Right ventricle myocardium inferior (tissue), 1 donor: ENCODE measurements at regions not wholly inside any gene's neighbourhood (a gene's known extent, or its start where the extent isn't known, plus 50 kb on each side); places are given as distances from the start of the nearest gene placed in this dataset.

Experiments used
- ATAC-seq: fragments of 200-7000 bp; cut with Tn5 transposase; one replicate; pipeline ENCODE4 v1.9.1; 2020; ENCODE audit warnings: mild to moderate bottlenecking, moderate library complexity
- DNase-seq: peaks from one replicate; pipeline ENCODE4 v3.0.0; 2021; ENCODE audit errors: missing footprints
- intact Hi-C: fragments of 100-400 bp; cut with DNase I; formaldehyde crosslinking; loops from one replicate; pipeline ENCODE4 v1.11.0; 2022
- donor health status: DM: no; HTN: yes; CAD: no; lungs with severe emphysema.

DNA sequence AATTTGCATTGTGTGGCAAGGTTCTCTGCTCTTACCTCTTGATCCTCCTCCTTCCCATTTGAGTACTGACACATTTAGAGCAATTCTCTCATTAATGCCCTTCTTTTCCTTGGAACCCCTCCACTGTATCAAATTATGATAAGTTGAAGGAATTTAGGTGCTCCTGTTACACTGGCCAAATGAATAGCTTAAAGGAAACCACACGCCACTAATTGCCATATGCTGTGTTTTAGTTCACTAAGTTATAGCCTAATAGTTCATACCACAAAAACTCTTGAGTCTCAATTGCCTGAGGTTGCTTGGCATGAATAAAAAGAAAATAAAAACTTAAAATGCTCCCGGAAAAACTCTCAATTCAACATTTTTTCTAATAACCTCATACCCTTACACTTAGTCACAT, 1239.3 kb downstream of the EPHA7 start:
- intact Hi-C loops = no loop called here
- ATAC-seq = no peak
- DNase-seq = no peak

DNA sequence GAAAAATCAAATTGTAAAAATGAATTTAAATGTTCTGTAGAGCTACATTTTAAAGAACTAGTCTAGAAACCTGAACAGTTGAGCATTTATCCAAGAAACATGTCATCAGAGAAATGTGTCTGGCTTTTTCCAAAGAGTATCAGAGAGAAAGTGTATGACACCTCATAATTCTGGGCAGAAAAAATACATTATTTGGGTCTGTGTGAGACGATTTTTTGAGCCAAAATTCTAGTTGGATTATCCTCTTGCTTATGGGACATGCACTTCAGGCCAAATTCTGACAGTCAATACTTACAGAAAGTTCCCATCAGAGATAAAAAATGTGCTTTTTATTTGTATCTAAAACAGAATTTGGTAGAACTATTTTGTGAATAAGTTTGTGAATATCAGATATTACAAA, 1242.7 kb downstream of the EPHA7 start:
- intact Hi-C loops = no loop called here
- no peak for ATAC-seq
- no peak for DNase-seq

DNA sequence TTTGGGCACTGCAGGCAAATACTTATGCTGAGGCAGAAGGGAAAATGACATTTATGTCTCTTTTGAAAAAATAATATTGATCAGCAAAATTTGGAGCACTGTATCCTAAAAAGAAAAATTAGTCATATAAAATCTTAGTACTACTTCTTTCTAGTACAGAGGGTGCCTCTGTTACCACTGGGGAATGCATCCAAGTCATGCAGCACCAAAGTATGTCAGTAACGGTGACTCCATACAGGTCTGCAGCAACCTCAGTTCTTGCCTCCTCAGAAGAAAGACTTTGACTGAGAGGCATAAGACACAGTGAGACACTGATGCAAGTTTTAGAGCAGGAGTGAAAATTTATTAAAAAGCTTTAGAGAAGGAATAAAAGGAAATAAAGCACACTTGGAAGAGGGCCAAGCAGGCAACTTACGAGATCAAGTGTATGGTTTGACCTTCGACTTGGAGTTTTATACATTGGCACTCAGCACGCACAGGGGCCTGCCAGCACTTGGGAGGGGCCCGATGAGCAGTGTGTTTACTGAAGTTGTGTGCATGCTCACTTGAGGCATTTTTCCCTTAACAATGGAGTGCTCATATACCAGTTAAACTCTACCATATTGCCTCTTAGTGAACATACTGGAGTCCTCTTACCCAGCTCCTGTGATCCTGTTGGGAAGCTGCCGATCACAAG, 1244.8 kb downstream of the EPHA7 start:
- DNase-seq (no peak), ATAC-seq (no peak)
- intact Hi-C loops = no loop called here

DNA sequence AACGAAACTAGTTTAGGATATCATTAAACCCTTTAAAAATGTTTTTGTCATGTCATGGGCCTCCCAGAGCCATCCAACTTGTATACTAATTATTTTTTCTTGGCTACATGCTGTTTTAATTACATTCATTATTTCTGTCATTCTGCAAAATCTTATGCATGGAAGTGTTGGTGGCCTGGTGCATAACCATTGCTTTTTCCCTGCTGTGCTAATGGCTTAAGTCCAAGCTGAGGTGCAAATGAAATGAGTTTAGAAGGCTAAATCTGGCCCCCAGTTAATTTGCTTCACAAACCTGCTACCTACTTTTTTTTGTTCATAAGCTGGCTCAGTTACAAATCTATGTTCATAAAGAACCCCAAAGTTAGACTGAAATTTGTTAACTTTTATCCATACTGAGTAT, 1249.9 kb downstream of the EPHA7 start:
- intact Hi-C loops = no loop called here
- no peak for ATAC-seq
- DNase-seq = no peak

DNA sequence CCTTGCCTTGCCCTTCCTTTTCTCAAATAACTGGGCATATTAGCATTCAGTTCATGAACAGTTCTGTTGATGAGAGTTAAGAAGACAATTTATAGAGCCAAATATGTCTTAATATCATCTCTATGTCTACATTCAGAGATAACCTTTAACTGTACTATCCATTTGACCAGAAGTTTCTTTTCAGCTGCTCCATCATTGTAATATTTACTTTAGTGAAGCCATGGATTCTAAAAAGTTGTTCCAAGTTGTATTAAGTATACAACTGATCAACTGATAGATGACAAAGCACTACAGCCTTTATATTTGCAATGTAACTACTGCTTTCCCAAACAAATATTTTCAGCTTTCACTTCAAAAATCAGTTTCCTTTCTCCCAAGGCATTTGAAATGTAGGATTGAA, 1252.7 kb downstream of the EPHA7 start:
- ATAC-seq (no peak), DNase-seq (no peak)
- intact Hi-C loops = no loop called here

DNA sequence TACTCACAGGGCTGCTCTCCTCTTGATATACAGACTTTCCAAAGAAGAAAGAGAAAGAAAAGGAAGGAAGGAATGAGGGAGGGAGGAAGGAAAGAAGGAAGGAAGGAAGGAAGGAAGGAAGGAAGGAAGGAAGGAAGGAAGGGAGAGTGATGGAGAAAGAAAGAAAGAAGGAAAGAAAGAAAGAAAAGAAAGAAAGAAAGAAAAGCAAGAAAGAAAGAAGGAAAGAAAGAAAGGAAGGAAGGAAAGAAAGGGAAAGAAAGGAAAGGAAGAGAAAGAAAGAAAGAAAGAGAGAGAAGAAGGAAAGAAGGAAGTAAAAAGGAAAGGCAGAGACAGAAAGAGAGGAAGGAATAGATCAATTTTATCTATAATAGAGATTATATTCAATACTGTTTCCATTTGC, 1257.4 kb downstream of the EPHA7 start:
- intact Hi-C loops = no loop called here
- DNase-seq (no peak), ATAC-seq (no peak)

DNA sequence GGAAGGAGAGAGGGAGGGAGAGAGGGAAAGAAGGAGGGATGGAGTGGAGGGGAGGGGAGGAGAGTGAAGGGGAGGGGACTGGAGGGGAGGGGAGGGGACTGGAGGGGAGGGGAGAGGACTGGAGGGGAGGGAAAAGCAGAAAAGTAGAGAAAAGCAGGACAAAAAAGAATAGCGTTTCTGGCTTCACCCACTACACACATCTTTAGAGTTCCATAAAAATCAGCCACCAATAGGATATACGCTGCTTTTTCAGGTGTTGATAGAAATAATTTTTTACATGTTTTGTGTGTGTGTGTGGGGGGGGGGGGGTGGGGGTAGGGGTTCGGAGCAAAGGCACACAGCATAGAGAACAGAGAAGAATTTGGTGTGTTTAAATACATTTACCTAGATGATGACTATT, 1259.1 kb downstream of the EPHA7 start:
- DNase-seq (no peak), ATAC-seq (no peak)
- intact Hi-C loops = no loop called here

DNA sequence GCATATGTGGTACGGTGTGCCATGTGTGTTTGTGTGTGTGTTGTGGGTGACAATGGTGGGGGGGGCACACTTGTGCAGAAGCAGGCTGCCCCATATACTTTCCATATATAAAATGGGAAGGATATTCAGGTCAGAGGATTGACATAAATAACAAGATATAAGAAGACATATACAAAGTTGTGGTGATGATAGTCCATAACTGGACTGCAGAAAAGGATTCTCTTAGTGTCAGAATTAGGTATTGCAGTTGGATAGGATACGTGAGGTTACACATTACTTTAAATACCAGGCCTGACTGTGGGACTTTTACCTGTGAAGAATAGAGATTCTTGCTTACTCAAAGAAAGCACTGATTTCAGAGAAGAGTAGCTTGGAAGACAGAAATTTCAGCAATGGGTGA, 1260.3 kb downstream of the EPHA7 start:
- DNase-seq (no peak), ATAC-seq (no peak)
- intact Hi-C loops = no loop called here

DNA sequence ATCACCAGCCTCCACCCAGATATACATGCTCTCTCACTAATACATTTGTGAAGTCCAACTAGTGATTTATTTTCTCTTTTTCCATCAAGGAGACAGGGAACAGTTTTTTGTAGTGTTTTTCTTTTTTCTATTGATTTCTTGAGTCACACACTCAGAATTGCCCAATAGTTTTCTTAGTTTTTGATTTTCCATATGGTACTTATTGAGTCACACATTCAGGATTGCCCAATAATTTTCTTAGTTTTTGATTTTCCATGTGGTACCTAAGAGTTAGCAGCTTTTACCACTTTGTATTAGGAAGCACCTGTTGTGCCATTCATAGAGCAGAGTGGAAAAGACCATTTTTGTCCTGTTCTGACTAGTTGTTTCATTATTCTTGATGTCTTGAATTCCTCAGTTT, 1268.8 kb downstream of the EPHA7 start:
- no peak for ATAC-seq
- no peak for DNase-seq
- intact Hi-C loops = no loop called here

DNA sequence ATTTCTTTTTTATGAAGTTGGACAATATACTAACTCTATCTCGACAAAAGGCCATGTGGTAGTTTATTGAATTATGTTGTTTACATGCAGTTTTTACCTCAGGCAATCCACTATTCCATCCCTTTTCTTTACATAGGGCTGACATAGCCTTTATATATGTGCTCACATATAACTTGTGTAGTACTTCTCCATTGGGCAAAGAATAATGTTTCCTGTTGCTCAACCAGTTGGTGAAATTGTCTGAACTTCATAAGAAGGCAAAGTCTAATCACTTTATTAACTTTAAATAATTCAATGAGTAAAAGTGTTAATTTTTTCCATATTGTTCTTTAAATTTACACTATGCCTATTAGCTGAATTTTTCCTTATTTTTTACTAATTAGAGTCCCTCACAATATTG, 1272.1 kb downstream of the EPHA7 start:
- ATAC-seq (no peak), DNase-seq (no peak)
- intact Hi-C loops = no loop called here

DNA sequence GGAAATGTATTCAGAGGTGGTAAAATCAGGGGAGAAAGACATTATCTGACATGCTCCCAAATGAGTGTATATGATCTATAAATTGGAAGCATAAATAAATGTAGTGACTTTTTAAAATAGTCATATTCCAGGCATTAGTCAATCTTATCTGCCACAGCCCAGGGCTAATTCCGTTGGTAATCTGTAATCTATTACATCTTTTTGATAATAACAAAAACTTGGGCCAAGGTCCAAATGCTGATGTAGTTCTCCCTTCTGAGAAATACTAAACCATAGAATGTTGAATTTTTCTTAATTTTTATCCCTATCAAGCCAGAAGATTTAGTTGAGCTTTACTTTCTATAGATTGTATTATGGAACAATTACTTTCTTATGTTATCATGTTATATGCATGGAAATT, 1279.8 kb downstream of the EPHA7 start:
- intact Hi-C loops = no loop called here
- no peak for DNase-seq
- ATAC-seq = no peak

DNA sequence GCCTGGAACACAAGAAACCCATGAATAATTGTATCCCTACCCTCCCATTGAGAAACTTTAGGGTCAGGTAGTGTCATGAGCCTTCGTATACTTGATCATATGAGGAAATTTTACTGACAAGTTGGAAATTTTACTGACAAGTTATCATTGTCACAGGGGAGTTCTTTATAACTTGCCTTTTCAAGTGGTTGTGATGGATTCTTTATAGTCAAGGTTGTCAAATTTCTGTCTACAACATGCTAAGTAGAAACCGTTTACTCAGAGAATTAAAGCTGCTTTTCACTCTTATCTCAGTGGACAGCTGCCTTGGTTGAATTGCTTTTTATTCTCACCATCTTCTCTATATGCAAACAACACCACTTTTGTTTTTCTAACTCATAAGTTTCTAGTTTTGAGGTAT, 1286.4 kb downstream of the EPHA7 start:
- no peak for DNase-seq
- ATAC-seq = no peak
- intact Hi-C loops = no loop called here

DNA sequence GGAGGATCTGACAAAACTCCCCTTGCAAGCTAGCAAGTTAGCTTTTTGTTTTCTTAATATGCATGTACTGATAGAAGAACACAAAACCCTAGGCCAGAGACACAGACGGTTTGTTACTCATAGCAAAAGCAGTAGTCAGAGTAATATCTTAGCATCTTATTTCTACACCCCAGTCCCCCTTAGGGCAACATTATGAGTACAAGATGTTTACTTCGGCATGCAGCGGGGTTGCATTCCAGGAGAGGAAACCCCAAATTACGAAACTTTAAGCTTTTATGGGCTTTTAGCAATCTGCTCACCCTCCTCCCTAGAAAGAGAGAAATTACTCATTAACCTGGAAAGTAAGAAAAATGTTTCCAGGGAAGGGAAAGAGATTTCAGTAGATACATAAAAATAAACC, 1286.9 kb downstream of the EPHA7 start:
- DNase-seq (no peak), ATAC-seq (no peak)
- intact Hi-C loops = no loop called here

DNA sequence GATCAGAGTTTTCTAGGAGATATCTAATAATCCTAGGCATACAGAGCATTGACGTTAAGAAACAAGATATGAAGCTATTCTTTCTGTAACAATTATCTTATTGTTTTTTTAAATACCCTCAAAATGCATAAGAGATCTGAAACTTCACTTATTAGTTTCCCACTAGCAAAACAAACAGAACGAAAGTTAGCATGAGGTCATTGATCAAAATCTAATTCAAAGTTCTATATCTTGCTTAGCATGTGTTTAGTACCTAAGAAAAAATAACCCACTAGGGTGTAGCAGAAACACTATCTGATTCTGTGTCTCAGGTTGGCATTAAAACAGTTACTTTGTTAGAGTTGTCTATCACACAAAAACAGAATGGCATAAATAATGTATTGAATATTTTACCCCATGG, 1288.4 kb downstream of the EPHA7 start:
- no peak for ATAC-seq
- DNase-seq = no peak
- intact Hi-C loops = no loop called here

DNA sequence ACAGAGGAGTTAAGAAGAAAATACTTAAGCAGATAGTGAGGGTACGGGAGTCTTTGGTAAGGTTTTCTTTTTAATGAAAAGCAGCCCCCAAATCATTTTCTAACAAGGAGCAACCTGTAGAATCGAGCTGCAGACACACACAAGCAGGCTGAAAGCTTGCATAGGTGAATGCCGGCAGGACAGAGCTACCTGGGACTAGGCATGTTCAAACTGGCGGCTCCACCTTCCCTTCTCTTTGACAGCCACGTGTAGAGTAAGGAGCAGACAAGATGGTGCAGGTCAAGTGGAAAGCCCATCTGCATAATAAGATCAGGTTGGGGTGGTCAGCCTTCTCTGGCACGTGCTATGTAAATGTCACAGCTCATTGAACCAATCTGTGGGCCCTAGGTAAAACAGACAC, 1292.4 kb downstream of the EPHA7 start:
- DNase-seq (no peak), ATAC-seq (no peak)
- intact Hi-C loops = no loop called here

DNA sequence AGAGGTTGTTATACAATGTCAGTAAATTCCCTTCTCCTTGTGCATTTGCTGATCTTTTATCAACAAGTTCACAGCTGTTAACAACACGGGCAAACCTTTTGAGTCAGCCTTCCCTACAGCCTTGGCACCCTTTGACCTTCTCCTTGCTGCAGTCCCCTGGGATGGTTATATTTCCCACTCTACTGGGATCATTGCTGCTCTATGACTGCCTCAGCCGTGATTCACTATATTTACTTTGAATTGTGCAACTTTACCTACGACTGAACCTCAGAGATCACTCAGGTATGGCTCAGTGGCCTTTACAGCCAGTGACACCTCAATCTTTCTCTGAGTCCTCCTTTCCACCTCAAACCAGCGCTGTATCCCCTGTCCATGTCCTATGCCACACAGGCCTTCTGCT, 1293.3 kb downstream of the EPHA7 start:
- ATAC-seq (no peak), DNase-seq (no peak)
- intact Hi-C loops = no loop called here

DNA sequence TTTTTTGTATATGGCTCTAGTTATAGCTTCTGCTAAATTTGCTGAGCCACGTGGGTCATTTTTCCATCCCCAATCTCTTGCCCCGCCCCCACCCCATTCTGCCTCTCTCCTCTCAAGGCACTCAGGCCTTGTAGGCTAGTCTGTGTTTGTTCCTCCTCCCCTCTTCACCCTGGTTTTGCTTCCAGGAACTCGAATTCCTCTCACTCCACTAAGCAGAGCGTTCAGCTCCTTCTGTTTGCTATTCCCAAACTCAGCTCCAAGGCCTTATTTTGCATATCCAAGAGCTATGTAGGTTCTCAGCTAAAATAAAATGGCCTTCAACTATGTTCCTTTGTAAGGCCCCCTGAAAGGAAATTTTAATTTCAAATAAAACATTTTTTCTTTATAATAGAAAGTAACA, 1293.7 kb downstream of the EPHA7 start:
- ATAC-seq (no peak), DNase-seq (no peak)
- intact Hi-C loops = no loop called here

DNA sequence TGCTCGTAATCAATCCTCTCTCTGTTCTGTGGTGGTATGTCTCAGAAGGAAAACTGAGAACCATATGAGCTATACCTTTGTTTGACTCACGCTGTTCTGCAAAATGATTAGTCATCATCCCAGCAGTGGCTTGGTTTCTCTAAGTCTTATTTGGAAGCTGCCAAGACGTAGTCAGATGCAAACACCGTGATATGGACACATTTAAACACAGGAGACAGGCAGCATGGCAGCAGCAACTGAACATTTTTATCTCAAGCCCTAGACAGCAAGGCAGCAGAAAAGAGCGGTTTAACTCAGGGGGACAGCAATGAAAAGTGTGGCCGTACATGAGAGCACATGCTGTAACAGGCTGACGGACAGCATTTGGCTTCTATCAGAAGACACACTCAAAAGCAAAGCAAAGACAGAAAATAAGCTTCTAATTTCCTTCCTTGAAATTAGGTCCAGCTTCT, 1295.1 kb downstream of the EPHA7 start:
- DNase-seq (no peak), ATAC-seq (no peak)
- intact Hi-C loops = no loop called here

DNA sequence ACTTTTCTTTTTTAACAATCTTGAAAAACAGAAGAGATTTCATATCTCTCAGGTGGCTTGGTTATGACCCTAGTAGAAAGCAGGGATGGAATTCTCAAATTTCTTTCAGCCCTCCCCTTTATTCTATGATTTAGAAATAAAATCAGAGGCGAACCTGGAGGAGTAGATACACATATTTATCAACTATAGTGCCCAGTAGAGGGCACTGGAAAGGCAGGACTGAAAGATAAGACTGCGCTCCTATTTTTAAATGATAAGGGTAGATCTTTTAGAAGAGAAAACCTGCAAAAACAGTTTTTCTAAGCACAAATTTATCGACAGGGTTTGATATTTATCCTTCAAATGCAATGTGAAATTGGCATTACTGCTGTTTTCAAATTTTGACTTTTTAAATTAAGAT, 1296.6 kb downstream of the EPHA7 start:
- no peak for ATAC-seq
- intact Hi-C loops = no loop called here

DNA sequence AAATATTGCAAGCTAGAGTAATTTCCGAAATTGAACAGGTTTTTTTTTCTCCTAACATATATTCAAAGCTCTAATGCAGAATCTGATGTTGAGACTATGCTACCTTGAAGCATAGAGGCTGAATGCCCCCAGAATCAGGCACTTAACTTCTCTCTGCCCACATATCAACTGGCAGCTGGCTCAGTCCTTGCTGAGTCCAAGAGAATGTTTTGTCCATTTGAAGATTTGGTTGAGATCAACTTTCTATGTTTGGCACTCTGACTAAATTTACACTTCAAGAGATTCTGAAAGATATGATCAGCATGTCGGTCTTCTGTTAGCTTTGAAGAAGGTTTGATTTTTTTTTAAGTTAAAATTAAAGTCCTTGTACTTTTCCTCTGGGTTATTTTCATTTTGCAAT, 1298.1 kb downstream of the EPHA7 start:
- ATAC-seq = no peak
- intact Hi-C loops = no loop called here
- no peak for DNase-seq

More for the DNA sequence above, 1296.6 kb downstream of the EPHA7 start:
- no peak for DNase-seq

DNA sequence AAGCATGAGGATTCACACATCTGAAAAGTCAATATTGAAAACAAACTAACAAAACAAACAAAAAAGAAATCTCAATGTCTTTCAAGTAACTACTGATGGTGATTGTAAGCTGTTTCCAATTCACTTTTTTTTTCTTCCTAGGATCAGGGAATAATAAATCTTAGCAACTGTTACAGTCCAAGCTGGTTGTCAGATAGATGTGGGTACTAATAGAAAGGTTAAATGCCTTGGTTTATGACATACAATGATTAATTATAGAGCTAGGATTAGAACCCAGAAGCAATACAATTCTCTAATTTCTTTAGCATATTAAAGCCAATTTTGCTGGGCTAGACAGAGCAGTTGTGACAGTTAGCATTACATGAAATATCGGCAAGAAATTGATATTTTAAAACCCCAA, 1301.6 kb downstream of the EPHA7 start:
- intact Hi-C loops = no loop called here
- no peak for DNase-seq
- no peak for ATAC-seq

DNA sequence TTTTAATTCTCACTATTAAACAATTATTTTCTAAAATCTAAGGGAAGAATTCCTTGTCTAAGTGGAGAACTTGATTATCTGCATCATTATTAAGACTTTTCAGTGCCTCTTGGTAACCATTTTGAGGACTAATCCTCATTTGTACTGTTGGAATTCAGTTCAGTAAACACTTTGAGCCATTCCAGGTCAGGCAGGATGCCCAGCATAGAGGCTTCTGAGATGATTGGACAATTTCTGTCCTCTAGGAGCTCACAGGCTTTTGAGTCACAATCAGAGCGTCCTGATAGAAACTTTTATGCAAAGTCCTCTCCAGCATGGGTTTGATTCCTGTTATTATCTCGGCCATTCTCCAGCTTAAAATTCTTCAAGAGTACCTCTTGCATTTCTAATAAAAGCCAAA, 1304.6 kb downstream of the EPHA7 start:
- DNase-seq (no peak), ATAC-seq (peak; percentile 46)
- intact Hi-C loops = no loop called here
